ENCODE measurements at regions not wholly inside any gene's neighbourhood (a gene's known extent, or its start where the extent isn't known, plus 50 kb on each side); places are given as distances from the start of the nearest gene placed in this dataset.

DNA sequence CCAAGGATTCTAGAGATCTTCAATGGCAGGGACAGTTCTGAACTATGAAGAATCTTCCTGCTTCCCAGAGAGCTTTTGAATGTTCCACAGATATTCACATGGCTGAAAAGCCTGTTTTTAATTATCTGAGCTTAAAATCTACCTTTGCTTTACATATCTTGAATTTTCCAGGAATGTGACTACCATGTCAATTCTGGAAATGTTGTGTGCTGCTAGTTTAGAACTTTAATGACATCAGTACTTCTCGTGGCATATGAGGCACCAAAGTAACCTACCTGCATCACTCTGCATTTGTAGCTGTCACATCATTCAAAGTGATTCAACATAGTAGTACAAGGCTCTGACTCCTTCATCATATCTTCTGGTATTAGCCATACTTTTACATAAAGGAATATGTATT lies 122.7 kb upstream of the NFIA start:
- no peak for TF ChIP-seq EP300 (IDR thresholded peaks at IDR 0.05)
- 91 to 96% methylated on average over 1 of the region's 1 CpG for WGBS, 2 donors
- Histone ChIP-seq H3K4me1 (peaks cover 0 to 8% (median 0%) of the 10 kb centered on the region in 4 donors), H3K27me3 (no peaks in the 10 kb centered on the region), H3K4me3 (no peak overlapping the region), H3K27ac (no peak overlapping the region), H3K36me3 (no peaks in the 10 kb centered on the region), H3K9me3 (peaks cover 0 to 10% (median 0%) of the 10 kb centered on the region in 4 donors)
- no peak for DNase-seq (ENCODE audit: low spot score in 2 of 2)

DNA sequence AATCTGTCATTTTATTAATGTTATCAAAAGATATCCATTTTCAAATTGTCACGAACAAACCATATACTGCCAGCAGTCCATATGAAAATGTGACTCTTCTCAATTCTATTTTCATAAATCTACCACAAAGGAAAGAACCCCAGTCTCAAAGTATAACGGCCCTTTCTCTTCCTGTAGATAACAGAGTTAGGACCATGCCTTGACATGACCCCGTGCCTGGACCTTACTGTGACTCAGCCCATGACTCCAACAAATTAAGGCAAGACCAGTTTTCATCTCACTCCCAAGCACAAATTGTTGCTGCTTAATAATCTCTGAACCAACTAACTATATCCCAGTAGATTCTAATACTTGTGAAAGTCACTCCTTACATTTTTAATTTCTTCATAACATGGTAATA lies 124.4 kb upstream of the NFIA start:
- TF ChIP-seq EP300 (IDR thresholded peaks at IDR 0.05) (no peak), POLR2A (IDR thresholded peaks at IDR 0.05) (no peak)
- TF ChIP-seq, protein P1, sequence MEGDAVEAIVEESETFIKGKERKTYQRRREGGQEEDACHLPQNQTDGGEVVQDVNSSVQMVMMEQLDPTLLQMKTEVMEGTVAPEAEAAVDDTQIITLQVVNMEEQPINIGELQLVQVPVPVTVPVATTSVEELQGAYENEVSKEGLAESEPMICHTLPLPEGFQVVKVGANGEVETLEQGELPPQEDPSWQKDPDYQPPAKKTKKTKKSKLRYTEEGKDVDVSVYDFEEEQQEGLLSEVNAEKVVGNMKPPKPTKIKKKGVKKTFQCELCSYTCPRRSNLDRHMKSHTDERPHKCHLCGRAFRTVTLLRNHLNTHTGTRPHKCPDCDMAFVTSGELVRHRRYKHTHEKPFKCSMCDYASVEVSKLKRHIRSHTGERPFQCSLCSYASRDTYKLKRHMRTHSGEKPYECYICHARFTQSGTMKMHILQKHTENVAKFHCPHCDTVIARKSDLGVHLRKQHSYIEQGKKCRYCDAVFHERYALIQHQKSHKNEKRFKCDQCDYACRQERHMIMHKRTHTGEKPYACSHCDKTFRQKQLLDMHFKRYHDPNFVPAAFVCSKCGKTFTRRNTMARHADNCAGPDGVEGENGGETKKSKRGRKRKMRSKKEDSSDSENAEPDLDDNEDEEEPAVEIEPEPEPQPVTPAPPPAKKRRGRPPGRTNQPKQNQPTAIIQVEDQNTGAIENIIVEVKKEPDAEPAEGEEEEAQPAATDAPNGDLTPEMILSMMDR (IDR thresholded peaks at IDR 0.05) = no peak
- no peak for DNase-seq (ENCODE audit: low spot score in 2 of 2)
- Histone ChIP-seq H3K4me3 (no peak overlapping the region), H3K27ac (no peak overlapping the region), H3K4me1 (peaks cover 0 to 8% (median 0%) of the 10 kb centered on the region in 4 donors), H3K9me3 (peaks cover 0 to 8% (median 0%) of the 10 kb centered on the region in 4 donors), H3K27me3 (no peaks in the 10 kb centered on the region), H3K36me3 (no peaks in the 10 kb centered on the region)
- 75 to 77% methylated on average over 3 of the region's 3 CpGs for WGBS, 2 donors

DNA sequence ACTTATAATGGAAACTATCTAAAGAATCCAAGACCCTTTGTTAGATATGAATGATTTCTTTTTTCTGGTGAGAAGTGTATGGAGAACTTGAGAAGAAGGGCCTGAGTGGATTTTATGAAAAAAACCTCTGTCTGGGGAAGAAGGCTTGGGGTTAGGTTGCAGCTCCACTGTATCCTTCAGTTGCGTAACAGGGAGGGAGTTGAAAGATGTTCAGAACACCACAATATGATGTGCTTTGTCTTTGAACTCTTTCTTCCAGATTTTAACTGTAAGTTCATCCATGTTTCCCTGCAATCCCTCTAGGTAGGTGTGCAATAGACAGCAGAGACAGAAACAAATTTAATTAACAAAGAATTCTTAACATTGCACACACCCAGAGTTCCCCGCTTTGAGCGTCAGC lies 125.8 kb upstream of the NFIA start:
- no peaks in the 10 kb centered on the region for H3K36me3 ChIP-seq

DNA sequence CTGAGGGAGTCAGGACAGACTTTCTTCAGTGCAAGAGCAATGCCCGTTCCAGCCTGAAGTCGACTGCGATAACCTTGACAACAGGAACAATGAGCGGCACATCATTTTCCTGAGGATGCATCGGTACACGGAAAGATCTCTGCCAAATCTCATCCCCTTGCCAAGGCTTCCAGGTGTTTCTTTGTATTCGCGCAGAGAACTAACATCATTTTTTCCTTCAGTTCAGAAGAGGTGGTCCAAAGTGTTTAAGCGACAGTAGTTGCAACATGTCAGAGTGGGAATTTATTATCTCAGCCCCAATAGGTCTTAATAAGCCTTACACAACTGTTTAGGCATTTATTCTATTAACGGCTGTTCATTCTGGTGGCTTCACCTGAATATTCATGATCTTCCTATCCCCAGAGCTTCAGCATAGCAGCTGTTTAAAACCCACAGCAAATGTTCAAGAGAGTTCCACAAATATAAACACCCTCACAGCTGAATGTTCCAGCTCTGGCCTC lies 129.7 kb upstream of the NFIA start:
- 83 to 85% methylated on average over 10 of the region's 10 CpGs for WGBS, 2 donors
- H3K27me3 ChIP-seq = no peaks in the 10 kb centered on the region
- DNase-seq (ENCODE audit: low spot score in 2 of 2) = no peak
- H3K4me3 ChIP-seq = no peak overlapping the region
- peaks cover 0 to 2% (median 0%) of the 10 kb centered on the region in 4 donors for H3K4me1 ChIP-seq
- H3K27ac ChIP-seq = no peak overlapping the region
- no peaks in the 10 kb centered on the region for H3K36me3 ChIP-seq
- TF ChIP-seq POLR2A (IDR thresholded peaks at IDR 0.05) = no peak
- TF ChIP-seq, protein P1 (IDR thresholded peaks at IDR 0.05) = no peak
- peaks cover 0 to 8% (median 0%) of the 10 kb centered on the region in 4 donors for H3K9me3 ChIP-seq

More for the DNA sequence above, 125.8 kb upstream of the NFIA start:
- Histone ChIP-seq H3K27me3 (no peaks in the 10 kb centered on the region), H3K9me3 (peaks cover 0 to 8% (median 0%) of the 10 kb centered on the region in 4 donors), H3K4me1 (peaks cover 0 to 8% (median 0%) of the 10 kb centered on the region in 4 donors), H3K27ac (no peak overlapping the region), H3K4me3 (no peak overlapping the region)
- WGBS, 2 donors = 91 to 94% methylated on average over 3 of the region's 3 CpGs
- no peak for DNase-seq (ENCODE audit: low spot score in 2 of 2)
- TF ChIP-seq, protein P1 (IDR thresholded peaks at IDR 0.05) = no peak
- no peak for TF ChIP-seq POLR2A (IDR thresholded peaks at IDR 0.05)
- no peak for TF ChIP-seq EP300 (IDR thresholded peaks at IDR 0.05)

DNA sequence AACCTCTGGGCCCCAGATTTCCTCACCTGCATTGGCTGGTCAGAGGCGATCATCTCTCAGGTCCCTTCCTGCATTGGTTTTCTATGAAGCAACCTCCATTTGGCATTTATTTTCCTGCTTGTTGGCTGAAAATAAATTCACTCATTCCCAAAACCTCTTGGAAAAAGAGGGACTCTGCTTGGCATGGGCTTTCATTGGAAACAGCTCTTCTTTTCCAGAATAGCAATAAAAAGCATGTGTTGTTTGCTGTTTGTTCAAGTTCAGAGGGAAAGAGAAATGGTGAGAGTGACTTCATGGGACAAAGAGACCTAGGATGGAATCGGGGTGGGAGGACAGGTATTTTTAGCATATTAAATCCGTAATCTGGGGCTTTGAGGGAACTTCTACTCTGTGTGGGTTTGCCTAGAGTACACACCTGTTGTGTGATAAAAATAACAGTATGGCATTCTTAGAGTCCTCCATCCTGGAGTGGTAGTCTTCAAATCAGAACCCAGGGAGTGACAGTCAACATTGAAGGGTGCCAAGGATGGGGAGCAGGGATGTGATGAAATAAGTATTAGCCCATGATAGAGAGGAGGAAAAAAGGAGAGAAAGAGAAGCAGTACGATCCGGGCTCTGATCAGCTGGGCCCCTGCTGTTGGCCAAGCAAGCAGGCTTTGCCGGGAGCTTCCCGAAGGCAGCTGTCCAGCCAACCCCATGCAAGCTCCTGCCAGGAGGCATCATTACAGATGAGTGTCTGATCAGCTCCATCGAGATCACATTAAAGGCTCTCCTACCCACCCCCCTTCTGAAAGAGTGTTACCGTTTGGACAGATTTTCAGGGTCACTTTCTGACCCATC lies 131.9 kb upstream of the NFIA start:
- 56 to 72% methylated on average over 9 of the region's 9 CpGs for WGBS, 2 donors

More for the DNA sequence above, 131.9 kb upstream of the NFIA start:
- no peaks in the 10 kb centered on the region for H3K27me3 ChIP-seq
- no peak overlapping the region for H3K27ac ChIP-seq
- DNase-seq (ENCODE audit: low spot score in 2 of 2) = no peak
- H3K36me3 ChIP-seq = no peaks in the 10 kb centered on the region
- H3K4me1 ChIP-seq = no peaks in the 10 kb centered on the region
- peaks cover 0 to 7% (median 0%) of the 10 kb centered on the region in 4 donors for H3K9me3 ChIP-seq
- no peak overlapping the region for H3K4me3 ChIP-seq
- no peak for TF ChIP-seq EP300 (IDR thresholded peaks at IDR 0.05)
- TF ChIP-seq POLR2A (IDR thresholded peaks at IDR 0.05) = no peak
- TF ChIP-seq, protein P1 (IDR thresholded peaks at IDR 0.05) = no peak

Measured in tibial nerve (tissue), 4 donors.